DMS114 treated with DMSO at 0.1 percent for 48 hours (cell line): ENCODE measurements at regions not wholly inside any gene's neighbourhood (a gene's known extent, or its start where the extent isn't known, plus 50 kb on each side); places are given as distances from the start of the nearest gene placed in this dataset.

Experiments
- DNase-seq: peaks from one replicate; lab custom pipeline; 2025; ENCODE audit not compliant: unreplicated experiment; lab: John Stamatoyannopoulos, UW

DNA sequence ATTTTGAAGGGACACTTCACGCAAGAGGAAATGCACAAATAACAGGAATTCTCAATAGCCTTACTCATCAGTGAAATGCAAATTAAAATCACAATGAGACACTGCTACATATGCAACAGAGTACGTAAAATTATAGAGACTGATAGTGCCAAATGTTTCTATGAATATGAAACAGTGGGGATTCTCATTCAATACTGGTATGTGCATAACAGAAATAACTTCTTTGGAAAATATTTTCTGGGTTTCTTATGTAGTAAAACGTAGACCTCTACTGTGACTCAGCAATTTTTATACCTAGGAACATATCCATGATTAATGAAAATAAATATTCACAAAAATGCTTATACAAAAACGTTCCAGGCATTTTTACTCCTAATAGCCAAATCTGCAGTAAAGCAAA is 1625.2 kb downstream of the MAT2B start:
- no peak for DNase-seq

GRCh38 chr5:165134155-165134554 is 1628.7 kb downstream of the MAT2B start:
- no peak for DNase-seq

DNA sequence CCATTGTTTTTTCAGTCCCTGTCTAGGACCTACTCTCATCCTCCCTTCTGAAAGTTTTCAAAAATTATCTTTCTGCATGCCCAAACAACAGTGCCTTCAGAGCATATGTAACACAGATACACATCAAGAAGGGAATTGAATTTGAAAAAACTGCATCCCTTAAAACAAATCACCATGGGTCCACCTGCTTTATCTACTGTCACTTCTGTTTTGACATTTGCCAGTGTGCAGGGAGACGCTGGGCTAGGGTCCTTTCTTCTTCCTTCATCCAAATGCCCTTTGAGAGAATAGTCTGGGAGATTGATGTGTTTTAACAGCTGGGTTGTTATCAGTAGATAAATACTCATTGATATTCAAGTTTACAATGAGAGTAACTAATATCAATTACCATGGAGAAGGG is 1630.1 kb downstream of the MAT2B start:
- no peak for DNase-seq

GRCh38 chr5:165137701-165138100 is 1632.3 kb downstream of the MAT2B start:
- no peak for DNase-seq

DNA sequence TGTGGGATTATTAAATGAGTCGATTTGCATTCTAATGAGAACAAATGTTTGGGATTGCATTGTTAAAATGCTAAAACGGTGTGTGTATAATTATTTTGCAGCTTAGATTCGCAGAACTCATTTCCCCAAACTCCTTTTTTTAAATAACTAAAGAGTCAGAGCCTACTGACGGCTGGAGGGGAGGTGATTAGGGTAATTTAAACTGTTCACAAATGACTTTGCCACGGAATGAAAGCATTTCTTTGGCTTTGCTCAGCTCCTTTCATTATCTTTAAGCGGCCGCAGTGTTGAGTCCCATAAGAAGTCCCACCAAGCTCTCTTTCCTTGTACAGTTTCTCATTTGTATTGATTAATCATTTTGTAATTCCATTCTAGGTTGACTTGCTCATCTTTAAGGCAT is 1632.8 kb downstream of the MAT2B start:
- no peak for DNase-seq

- no peak for DNase-seq
These were observed 1633.8 kb downstream of the MAT2B start for GRCh38 chr5:165139262-165139661.

GRCh38 chr5:165139721-165140120 is 1634.3 kb downstream of the MAT2B start:
- DNase-seq, result no peak

- DNase-seq, result no peak
These were observed 1638.3 kb downstream of the MAT2B start for GRCh38 chr5:165143741-165144140.

- DNase-seq, result no peak
These were observed 1644.0 kb downstream of the MAT2B start for GRCh38 chr5:165149431-165149830.

- DNase-seq, result no peak
These were observed 1646.6 kb downstream of the MAT2B start for GRCh38 chr5:165152058-165152457.

DNA sequence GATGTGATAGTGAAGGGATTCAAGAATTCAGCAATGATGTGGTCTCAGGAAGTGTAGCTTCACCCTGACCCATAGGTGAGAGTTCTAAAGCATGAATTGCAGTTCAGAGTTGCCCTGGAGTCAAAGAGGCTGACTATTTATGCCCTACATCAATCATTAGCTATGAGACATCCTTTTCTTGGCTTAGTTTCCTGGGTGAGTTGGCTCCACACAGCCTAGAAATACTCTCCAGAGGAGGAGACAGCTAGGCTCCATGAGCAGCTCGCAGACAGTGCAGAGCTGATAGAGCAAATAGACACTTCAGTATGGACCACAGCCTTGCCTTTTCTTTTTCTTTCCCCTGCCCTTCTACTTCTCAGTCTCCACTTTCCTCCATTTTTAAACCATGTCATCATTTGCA is 1651.8 kb downstream of the MAT2B start:
- DNase-seq, result no peak

- DNase-seq, result no peak
These were observed 1655.8 kb downstream of the MAT2B start for GRCh38 chr5:165161204-165161603.

- DNase-seq, result no peak
These were observed 1658.4 kb downstream of the MAT2B start for GRCh38 chr5:165163861-165164260.

- no peak for DNase-seq
These were observed 1668.2 kb downstream of the MAT2B start for GRCh38 chr5:165173651-165174050.

DNA sequence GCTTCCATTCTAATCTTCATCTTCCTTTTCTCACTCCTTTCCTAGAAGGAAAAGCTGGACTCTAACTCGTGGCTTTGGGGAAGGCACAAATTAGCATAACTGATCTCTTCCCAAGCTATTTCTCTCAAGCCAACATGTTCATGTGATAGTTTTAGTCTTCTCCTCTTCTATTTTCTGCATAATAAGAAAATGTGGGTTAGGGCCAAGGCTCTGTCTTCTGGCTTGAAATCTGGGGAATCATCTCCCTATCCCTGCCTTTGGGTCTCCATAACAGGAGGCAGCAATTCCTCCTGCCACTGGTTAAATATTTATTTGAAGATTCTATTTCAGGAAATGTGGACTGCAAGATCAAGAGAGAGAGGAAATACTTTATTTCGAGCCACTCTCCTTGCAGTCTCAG is 1669.6 kb downstream of the MAT2B start:
- DNase-seq, result no peak

DNA sequence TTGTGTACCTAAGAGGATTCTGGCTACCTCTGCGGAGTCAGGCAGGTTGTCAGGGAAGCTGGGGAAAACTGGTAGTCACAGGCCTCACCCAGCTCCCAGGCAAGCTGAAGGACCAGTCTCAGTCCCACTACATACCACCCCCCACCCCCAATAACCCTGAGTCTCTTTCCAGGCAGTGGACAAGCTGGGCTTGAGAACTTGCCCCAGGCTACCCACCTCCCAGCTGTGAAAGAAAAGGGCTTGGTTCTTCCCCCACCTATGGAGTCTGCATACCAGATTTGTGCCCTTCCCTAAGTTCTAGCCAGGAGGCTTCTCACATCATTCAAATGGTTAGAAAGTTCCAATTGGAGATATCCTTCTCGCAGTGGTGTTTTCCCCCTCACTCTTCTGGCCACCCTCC is 1678.8 kb downstream of the MAT2B start:
- no peak for DNase-seq

DNA sequence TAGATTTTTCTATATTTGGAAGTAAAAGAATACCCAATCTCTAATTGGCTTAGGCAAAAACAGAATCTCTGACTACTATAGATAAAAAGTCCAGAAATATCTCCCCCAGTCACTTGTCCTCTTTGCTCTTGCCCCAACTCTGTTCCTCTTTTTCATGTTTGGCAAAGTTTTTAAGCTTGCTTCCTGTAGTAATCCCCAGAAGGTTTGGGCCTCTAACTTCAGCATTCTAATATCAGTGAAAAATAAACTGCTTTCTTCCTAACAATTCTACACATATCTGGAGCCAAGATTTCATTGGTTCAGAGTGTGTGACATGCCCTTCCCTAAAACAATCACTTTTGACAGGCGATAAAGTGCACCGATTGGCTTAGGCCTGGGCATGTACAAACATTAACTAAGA is 1680.3 kb downstream of the MAT2B start:
- DNase-seq, result no peak

DNA sequence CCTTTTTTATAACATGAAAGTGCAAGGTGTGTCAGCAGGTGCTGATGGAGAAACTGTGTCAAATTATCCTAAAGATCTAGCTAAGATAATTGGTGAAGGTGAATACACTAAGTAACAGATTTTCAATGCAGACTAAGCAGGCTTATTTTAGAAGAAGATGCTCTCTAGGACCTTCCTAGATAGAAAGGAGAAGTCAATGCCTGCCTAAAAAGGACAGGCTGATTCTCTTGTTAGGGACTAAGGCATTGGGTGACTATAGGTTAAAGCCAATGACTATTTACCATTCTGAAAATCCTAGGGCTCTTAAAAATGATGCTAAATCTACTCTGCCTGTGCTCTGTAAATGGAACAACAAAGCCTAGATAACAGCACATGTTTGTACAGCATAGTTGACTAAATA is 1682.4 kb downstream of the MAT2B start:
- no peak for DNase-seq

DNA sequence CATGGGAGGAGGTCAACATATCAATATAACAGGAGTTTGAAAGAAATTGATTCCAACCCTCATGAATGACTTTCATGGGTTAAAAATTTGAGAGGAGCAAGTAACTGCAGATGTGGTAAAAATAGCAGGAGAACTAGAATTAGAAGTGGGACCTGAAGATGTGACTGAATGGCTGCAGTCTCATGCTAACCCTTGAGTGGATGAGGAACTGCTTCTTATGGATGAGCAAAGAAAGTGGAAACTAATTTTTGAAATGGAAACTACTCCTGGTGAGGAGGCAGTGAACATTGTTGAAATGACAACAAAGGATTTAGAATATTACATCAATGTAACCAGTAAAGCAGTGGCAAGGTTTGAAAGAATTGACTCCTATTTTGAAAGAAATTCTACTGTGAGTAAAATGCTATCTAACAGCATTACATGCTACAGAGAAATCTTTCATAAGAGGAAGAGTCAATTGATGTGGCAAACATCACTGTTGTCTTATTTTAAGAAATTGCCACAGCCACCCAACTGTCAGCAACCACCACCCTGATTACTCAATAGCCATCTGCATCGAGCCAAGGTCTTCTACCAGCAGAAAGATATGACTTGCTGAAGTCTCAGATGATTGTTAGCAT is 1683.2 kb downstream of the MAT2B start:
- no peak for DNase-seq

DNA sequence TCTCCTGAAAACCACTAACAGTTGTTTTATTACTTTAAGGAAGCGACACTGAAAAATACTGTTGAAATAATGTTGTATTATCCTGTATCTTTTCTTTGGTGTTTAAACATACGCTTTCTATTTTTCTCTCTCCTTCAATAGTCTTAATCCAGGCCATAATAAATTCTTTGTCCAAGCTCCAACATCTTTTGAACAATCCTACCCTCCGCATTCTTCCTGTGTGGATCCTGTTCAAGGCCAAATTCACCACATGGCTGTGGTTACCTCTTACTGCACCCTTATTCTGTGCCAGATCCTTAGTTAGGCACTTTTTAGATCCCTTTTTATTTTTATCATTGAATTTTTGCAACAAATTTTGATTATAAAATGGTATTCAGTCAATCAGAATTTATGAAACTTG is 1691.5 kb downstream of the MAT2B start:
- DNase-seq, result no peak

- no peak for DNase-seq
These were observed 1696.0 kb downstream of the MAT2B start for GRCh38 chr5:165201369-165201768.

- no peak for DNase-seq
These were observed 1696.5 kb downstream of the MAT2B start for GRCh38 chr5:165201771-165202518.

GRCh38 chr5:165202519-165202910 is 1697.1 kb downstream of the MAT2B start:
- no peak for DNase-seq
